Breast epithelium (tissue), 4 donors: ENCODE measurements at regions not wholly inside any gene's neighbourhood (a gene's known extent, or its start where the extent isn't known, plus 50 kb on each side); places are given as distances from the start of the nearest gene placed in this dataset.

Source experiments
- DNase-seq, 2 donors: peaks; one replicate each; pipeline ENCODE4 v3.0.0-alpha.2; 2019; ENCODE audit warnings: low spot score in 2 of 2
- H3K27ac ChIP-seq, 2 donors: fragments of 200-600 bp; sonication (generic) in 1 of 2; one replicate each; pipeline ENCODE4 v1.5.1; 2016 to 2019; ENCODE audit warnings: mild to moderate bottlenecking in 1 of 2
- H3K27me3 ChIP-seq, 2 donors: fragments of 200-600 bp; sonication (generic) in 1 of 2; one replicate each; pipeline versions ENCODE4 v1.5.1 to v1.6.0; 2017 to 2019; ENCODE audit warnings: control low read depth in 1 of 2, mild to moderate bottlenecking in 1 of 2
- H3K36me3 ChIP-seq: fragments of 200-600 bp; one replicate; pipeline ENCODE4 v1.5.1; 2019
- H3K4me1 ChIP-seq, 2 donors: fragments of 200-600 bp; sonication (generic); one replicate each; pipeline ENCODE4 v1.5.1; 2016 to 2019; ENCODE audit warnings: control low read depth in 1 of 2
- H3K4me3 ChIP-seq, 3 donors: fragments of 200-600 bp; sonication (generic); 1 replicate in 2 of 3; 2 replicates in 1 of 3; pipeline ENCODE4 v1.5.1; 2016 to 2019; ENCODE audit warnings: mild to moderate bottlenecking in 3 of 3, moderate library complexity in 2 of 3
- H3K9me3 ChIP-seq, 2 donors: fragments of 200-600 bp; sonication (generic) in 1 of 2; one replicate each; pipeline ENCODE4 v1.5.1; 2016 to 2019; ENCODE audit warnings: control low read depth in 1 of 2
- CTCF ChIP-seq, 3 donors: fragments of 450-650 bp; IDR thresholded peaks; one replicate each; pipeline ENCODE4 v1.5.1; 2016 to 2017; ENCODE audit warnings: antibody characterized with exemption in 3 of 3, mild to moderate bottlenecking in 3 of 3, moderate library complexity in 3 of 3
- POLR2A ChIP-seq: fragments of 450-650 bp; IDR thresholded peaks from one replicate; pipeline ENCODE4 v1.6.1; 2016; ENCODE audit warnings: antibody characterized with exemption, mild to moderate bottlenecking, moderate library complexity
- POLR2AphosphoS5 ChIP-seq, 3 donors: sonication (generic); formaldehyde crosslinking; IDR thresholded peaks; one replicate each; pipeline ENCODE4 v1.6.1; 2017; ENCODE audit warnings: antibody characterized with exemption in 3 of 3
- intact Hi-C: fragments of 100-400 bp; cut with DNase I; formaldehyde crosslinking; loops from one replicate; pipeline ENCODE4 v1.15.1; 2023; ENCODE audit warnings: low total_unique reads

DNA sequence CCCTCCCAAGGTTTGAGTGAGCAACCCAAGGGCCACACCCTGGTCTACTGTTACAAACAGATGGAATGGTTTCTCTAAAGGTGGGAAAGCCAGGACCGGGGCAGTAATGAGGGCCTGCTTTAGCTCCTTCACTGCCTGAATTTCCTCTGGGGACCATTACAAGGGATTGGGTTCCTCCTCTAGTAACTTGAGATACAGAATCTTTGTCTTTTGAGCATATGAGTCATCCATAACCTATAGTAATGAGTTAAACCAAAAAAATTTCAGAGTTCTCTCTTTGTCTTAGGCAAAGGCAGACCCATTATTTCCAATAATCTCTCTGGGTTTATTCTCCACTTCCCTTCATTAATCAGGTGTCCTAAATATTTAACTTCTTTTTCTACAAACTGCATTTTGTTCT lies 618.8 kb downstream of the HINT1 start:
- no peak for DNase-seq
- Histone ChIP-seq H3K27me3 (no peaks in the 10 kb centered on the region), H3K4me3 (no peak overlapping the region), H3K9me3 (peaks cover 0 to 31% of the 10 kb centered on the region in 2 donors), H3K4me1 (no peaks in the 10 kb centered on the region), H3K27ac (no peak overlapping the region), H3K36me3 (no peaks in the 10 kb centered on the region)
- intact Hi-C loops: no loop called here
- TF ChIP-seq POLR2AphosphoS5 (IDR thresholded peaks at IDR 0.05) (no peak), POLR2A (no peak), CTCF (IDR thresholded peaks at IDR 0.05) (no peak)

- H3K27me3 ChIP-seq: no peaks in the 10 kb centered on the region
- H3K27ac ChIP-seq: no peak overlapping the region
- intact Hi-C loops: no loop called here
- TF ChIP-seq POLR2A (no peak), CTCF (IDR thresholded peaks at IDR 0.05) (no peak), POLR2AphosphoS5 (IDR thresholded peaks at IDR 0.05) (no peak)
- no peaks in the 10 kb centered on the region for H3K36me3 ChIP-seq
- no peak overlapping the region for H3K4me3 ChIP-seq
- no peak for DNase-seq
- H3K4me1 ChIP-seq: no peaks in the 10 kb centered on the region
- H3K9me3 ChIP-seq: peaks cover 0 to 31% of the 10 kb centered on the region in 2 donors
These were observed 619.8 kb downstream of the HINT1 start for GRCh38 chr5:130545291-130545690.

DNA sequence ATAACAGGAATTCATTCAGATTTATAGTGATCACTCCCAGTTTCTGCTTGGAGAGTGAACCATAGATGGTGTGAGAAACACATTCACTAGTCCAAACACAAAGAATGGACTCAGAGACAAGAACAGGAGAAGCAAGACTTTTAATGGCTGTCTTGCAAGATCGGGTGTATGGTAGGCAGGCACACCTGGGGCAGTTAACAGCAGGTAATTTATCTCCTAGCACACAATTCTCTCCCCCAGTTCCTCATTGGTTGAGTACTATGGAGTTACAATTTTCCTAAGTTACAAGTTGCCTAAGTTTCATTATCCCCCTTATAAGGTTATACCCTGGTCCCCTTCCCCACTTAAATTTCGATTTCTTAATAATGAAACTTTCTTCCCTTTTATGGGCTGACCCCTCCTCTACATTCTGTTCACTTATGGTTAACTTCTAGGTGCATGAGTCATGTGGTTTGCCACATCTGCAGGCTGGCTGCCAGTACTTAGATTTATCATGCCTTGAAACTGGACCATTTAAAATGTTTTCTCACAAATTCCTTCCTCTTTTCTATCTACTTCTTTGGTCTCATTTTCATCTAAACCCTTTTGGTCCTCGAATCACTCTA lies 623.3 kb downstream of the HINT1 start:
- intact Hi-C loops: no loop called here
- DNase-seq: no peak
- no peaks in the 10 kb centered on the region for H3K27me3 ChIP-seq

GRCh38 chr5:130536691-130537090 lies 628.4 kb downstream of the HINT1 start:
- Histone ChIP-seq H3K36me3 (no peaks in the 10 kb centered on the region), H3K27ac (no peak overlapping the region), H3K9me3 (no peaks in the 10 kb centered on the region), H3K4me1 (no peaks in the 10 kb centered on the region), H3K27me3 (no peaks in the 10 kb centered on the region), H3K4me3 (no peak overlapping the region)
- TF ChIP-seq CTCF (IDR thresholded peaks at IDR 0.05) (no peak), POLR2AphosphoS5 (IDR thresholded peaks at IDR 0.05) (no peak), POLR2A (no peak)
- intact Hi-C loops: no loop called here
- DNase-seq: no peak

More for the DNA sequence above, 623.3 kb downstream of the HINT1 start:
- no peak for TF ChIP-seq POLR2AphosphoS5 (IDR thresholded peaks at IDR 0.05)
- no peak for TF ChIP-seq POLR2A
- TF ChIP-seq CTCF (IDR thresholded peaks at IDR 0.05): no peak
- Histone ChIP-seq H3K36me3 (no peaks in the 10 kb centered on the region), H3K4me3 (no peak overlapping the region), H3K9me3 (peaks cover 0 to 31% of the 10 kb centered on the region in 2 donors), H3K4me1 (no peaks in the 10 kb centered on the region), H3K27ac (no peak overlapping the region)

- no peak overlapping the region for H3K4me3 ChIP-seq
- H3K4me1 ChIP-seq: no peaks in the 10 kb centered on the region
- no peak overlapping the region for H3K27ac ChIP-seq
- no peaks in the 10 kb centered on the region for H3K9me3 ChIP-seq
- intact Hi-C loops: no loop called here
- H3K27me3 ChIP-seq: no peaks in the 10 kb centered on the region
- TF ChIP-seq POLR2A (no peak), POLR2AphosphoS5 (IDR thresholded peaks at IDR 0.05) (no peak), CTCF (IDR thresholded peaks at IDR 0.05) (no peak)
- no peaks in the 10 kb centered on the region for H3K36me3 ChIP-seq
- DNase-seq: no peak
These were observed 628.5 kb downstream of the CHSY3 start for GRCh38 chr5:130532786-130533185.
